GM11168 (cell line): ENCODE measurements at regions not wholly inside any gene's neighbourhood (a gene's known extent, or its start where the extent isn't known, plus 50 kb on each side); places are given as distances from the start of the nearest gene placed in this dataset.

Experiments used
- in situ Hi-C: fragments of 300-500 bp; cut with MboI; formaldehyde crosslinking; loops from one replicate; pipeline ENCODE4 v1.12.0; 2022; ENCODE audit warnings: low sequenced_read_pairs; ENCODE audit not compliant: unreplicated experiment

- in situ Hi-C loops = no loop called here
These were observed 63.0 kb upstream of the STOX2 start for GRCh38 chr4:183842129-183842528.

- in situ Hi-C loops = no loop called here
These were observed 61.8 kb upstream of the STOX2 start for GRCh38 chr4:183843248-183843671.

GRCh38 chr4:183846951-183847350, 58.2 kb upstream of the STOX2 start:
- in situ Hi-C loops = no loop called here

GRCh38 chr4:183848805-183849204, 56.3 kb upstream of the STOX2 start:
- in situ Hi-C loops = no loop called here

GRCh38 chr4:183852910-183853547, 52.1 kb upstream of the STOX2 start:
- in situ Hi-C loops = no loop called here

- in situ Hi-C loops = no loop called here
These were observed 51.6 kb upstream of the STOX2 start for GRCh38 chr4:183853548-183853940.
